Breast epithelium (tissue), 3 donors: ENCODE measurements at regions not wholly inside any gene's neighbourhood (a gene's known extent, or its start where the extent isn't known, plus 50 kb on each side); places are given as distances from the start of the nearest gene placed in this dataset.

ENCODE experiments used
- CTCF ChIP-seq, 3 donors: fragments of 450-650 bp; IDR thresholded peaks; one replicate each; pipeline ENCODE4 v1.5.1; 2016 to 2017; ENCODE audit warnings: antibody characterized with exemption in 3 of 3, mild to moderate bottlenecking in 3 of 3, moderate library complexity in 3 of 3
- POLR2A ChIP-seq: fragments of 450-650 bp; IDR thresholded peaks from one replicate; pipeline ENCODE4 v1.6.1; 2016; ENCODE audit warnings: antibody characterized with exemption, mild to moderate bottlenecking, moderate library complexity

- TF ChIP-seq POLR2A (no peak), CTCF (IDR thresholded peaks at IDR 0.05) (no peak)
Measured at GRCh38 chr10:8874268-8874667, 819.8 kb downstream of the GATA3 start.
